ENCODE measurements at regions not wholly inside any gene's neighbourhood (a gene's known extent, or its start where the extent isn't known, plus 50 kb on each side); places are given as distances from the start of the nearest gene placed in this dataset.

DNA sequence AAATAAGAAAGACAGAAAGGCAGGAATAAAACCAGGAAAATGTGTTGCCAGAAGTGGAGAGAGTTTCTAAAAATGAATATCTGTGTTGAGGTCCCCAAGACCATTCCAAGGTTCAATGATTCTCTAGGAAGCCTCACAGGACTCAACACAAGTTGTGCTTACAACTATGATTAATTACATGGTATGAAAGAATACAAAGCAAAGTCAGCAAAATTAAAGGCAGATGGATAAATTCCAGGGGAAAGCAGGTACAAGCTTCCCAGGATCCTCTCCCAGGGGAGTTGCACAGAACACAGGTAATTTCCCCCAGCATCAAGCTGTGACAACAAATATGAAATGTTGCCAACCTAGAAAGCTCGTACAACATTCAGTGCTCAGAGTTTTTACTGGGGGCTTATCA is 154.4 kb upstream of the HNMT start:
- TF ChIP-seq, protein P1, sequence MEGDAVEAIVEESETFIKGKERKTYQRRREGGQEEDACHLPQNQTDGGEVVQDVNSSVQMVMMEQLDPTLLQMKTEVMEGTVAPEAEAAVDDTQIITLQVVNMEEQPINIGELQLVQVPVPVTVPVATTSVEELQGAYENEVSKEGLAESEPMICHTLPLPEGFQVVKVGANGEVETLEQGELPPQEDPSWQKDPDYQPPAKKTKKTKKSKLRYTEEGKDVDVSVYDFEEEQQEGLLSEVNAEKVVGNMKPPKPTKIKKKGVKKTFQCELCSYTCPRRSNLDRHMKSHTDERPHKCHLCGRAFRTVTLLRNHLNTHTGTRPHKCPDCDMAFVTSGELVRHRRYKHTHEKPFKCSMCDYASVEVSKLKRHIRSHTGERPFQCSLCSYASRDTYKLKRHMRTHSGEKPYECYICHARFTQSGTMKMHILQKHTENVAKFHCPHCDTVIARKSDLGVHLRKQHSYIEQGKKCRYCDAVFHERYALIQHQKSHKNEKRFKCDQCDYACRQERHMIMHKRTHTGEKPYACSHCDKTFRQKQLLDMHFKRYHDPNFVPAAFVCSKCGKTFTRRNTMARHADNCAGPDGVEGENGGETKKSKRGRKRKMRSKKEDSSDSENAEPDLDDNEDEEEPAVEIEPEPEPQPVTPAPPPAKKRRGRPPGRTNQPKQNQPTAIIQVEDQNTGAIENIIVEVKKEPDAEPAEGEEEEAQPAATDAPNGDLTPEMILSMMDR (IDR thresholded peaks at IDR 0.05) = no peak
- no peak for TF ChIP-seq POLR2AphosphoS5 (IDR thresholded peaks at IDR 0.05)

Data from breast epithelium (tissue), 3 donors.